CD14-positive monocyte (primary cell): ENCODE measurements at regions not wholly inside any gene's neighbourhood (a gene's known extent, or its start where the extent isn't known, plus 50 kb on each side); places are given as distances from the start of the nearest gene placed in this dataset.

Experiments
- DNase-seq, 3 donors: peaks; one replicate each; pipeline ENCODE4 v3.0.0-alpha.2; 2011 to 2022
- H2AFZ ChIP-seq: 2 replicates; pipeline ENCODE4 v1.6.0; 2012; ENCODE audit warnings: mild to moderate bottlenecking, low read depth, low read length, inconsistent platforms; ENCODE audit not compliant: insufficient read depth, poor library complexity, severe bottlenecking
- H3K27ac ChIP-seq, 2 donors: 1 replicate in 1 of 2; 2 replicates in 1 of 2; pipeline ENCODE4 v1.5.1; 2012 to 2013; ENCODE audit warnings: low read length in 2 of 2, control low read depth in 1 of 2, inconsistent platforms in 1 of 2, low read depth in 1 of 2, mild to moderate bottlenecking in 1 of 2
- H3K27me3 ChIP-seq, 2 donors: one replicate each; pipeline versions ENCODE4 v1.6.0 to v1.6.1; 2011 to 2013; ENCODE audit warnings: low read length in 2 of 2; ENCODE audit not compliant: control insufficient read depth in 2 of 2, insufficient read depth in 2 of 2
- H3K36me3 ChIP-seq, 2 donors: replicated peaks in 1 of 2; 1 replicate in 1 of 2; 2 replicates in 1 of 2; pipeline versions ENCODE4 v1.5.1 to v1.6.1; 2012 to 2013; ENCODE audit warnings: low read length in 2 of 2, control low read depth in 1 of 2, inconsistent platforms in 1 of 2, mild to moderate bottlenecking in 1 of 2; ENCODE audit not compliant: insufficient read depth in 2 of 2, control insufficient read depth in 1 of 2
- H3K4me1 ChIP-seq, 2 donors: 1 replicate in 1 of 2; 2 replicates in 1 of 2; pipeline versions ENCODE4 v1.5.1 to v1.6.1; 2012 to 2013; ENCODE audit warnings: low read length in 2 of 2, control low read depth in 1 of 2, inconsistent platforms in 1 of 2, mild to moderate bottlenecking in 1 of 2, moderate library complexity in 1 of 2; ENCODE audit not compliant: insufficient read depth in 2 of 2, control insufficient read depth in 1 of 2
- H3K4me2 ChIP-seq: replicated peaks from 2 replicates; pipeline ENCODE3; 2012; ENCODE audit warnings: low read length, moderate library complexity, mild to moderate bottlenecking; ENCODE audit not compliant: poor library complexity, severe bottlenecking; ENCODE audit errors: extremely low read depth
- H3K4me3 ChIP-seq, 3 experiments: fragments of 200-600 bp in 1 of 3; sonication (generic) in 1 of 3; replicated peaks in 1 of 3; 1 replicate in 2 of 3; 2 replicates in 1 of 3; pipeline ENCODE4 v1.5.1; 2011 to 2013; ENCODE audit warnings: low read length in 3 of 3, mild to moderate bottlenecking in 3 of 3, control low read depth in 2 of 3, low read depth in 2 of 3, inconsistent platforms in 1 of 3, moderate library complexity in 1 of 3
- H3K79me2 ChIP-seq: 2 replicates; pipeline ENCODE4 v1.6.0; 2012; ENCODE audit warnings: mild to moderate bottlenecking, control low read depth, inconsistent platforms, low read length, moderate library complexity; ENCODE audit not compliant: insufficient read depth
- H3K9ac ChIP-seq: 2 replicates; pipeline ENCODE4 v1.6.0; 2017; ENCODE audit warnings: low read length, mild to moderate bottlenecking; ENCODE audit not compliant: insufficient read depth, poor library complexity, severe bottlenecking
- H3K9me3 ChIP-seq, 2 donors: replicated peaks in 1 of 2; 1 replicate in 1 of 2; 2 replicates in 1 of 2; pipeline versions ENCODE4 v1.5.1 to v1.6.1; 2012 to 2013; ENCODE audit warnings: low read length in 2 of 2, control low read depth in 1 of 2; ENCODE audit not compliant: control insufficient read depth in 1 of 2, insufficient read depth in 1 of 2
- H4K20me1 ChIP-seq: 2 replicates; pipeline ENCODE4 v1.6.0; 2012; ENCODE audit warnings: mild to moderate bottlenecking, low read length, control low read depth, moderate library complexity; ENCODE audit not compliant: insufficient read depth
- H3K27ac Mint-ChIP-seq, 7 donors: one replicate each; pipeline ENCODE4 v1.8.0; 2020; ENCODE audit warnings: mild to moderate bottlenecking in 7 of 7, mixed read lengths in 7 of 7, moderate library complexity in 6 of 7, inconsistent platforms in 2 of 7
- H3K27me3 Mint-ChIP-seq, 3 donors: one replicate each; pipeline ENCODE4 v1.8.0; 2021 to 2022; ENCODE audit warnings: low read depth in 3 of 3, mild to moderate bottlenecking in 3 of 3, mixed read lengths in 3 of 3, moderate library complexity in 3 of 3, inconsistent platforms in 1 of 3
- H3K36me3 Mint-ChIP-seq, 2 donors: one replicate each; pipeline ENCODE4 v1.8.0; 2020; ENCODE audit warnings: mixed read lengths in 2 of 2, inconsistent platforms in 1 of 2, mild to moderate bottlenecking in 1 of 2
- H3K4me1 Mint-ChIP-seq: one replicate; pipeline ENCODE4 v1.8.0; 2020; ENCODE audit warnings: mild to moderate bottlenecking, mixed read lengths
- H3K4me3 Mint-ChIP-seq, 2 donors: one replicate each; pipeline ENCODE4 v1.8.0; 2020; ENCODE audit warnings: mild to moderate bottlenecking in 2 of 2, mixed read lengths in 2 of 2, moderate library complexity in 1 of 2
- H3K9me3 Mint-ChIP-seq, 7 donors: one replicate each; pipeline ENCODE4 v1.8.0; 2020 to 2022; ENCODE audit warnings: mixed read lengths in 7 of 7, mild to moderate bottlenecking in 6 of 7, moderate library complexity in 6 of 7, inconsistent platforms in 2 of 7
- CTCF ChIP-seq: fragments of 200-600 bp; IDR thresholded peaks from one replicate; pipeline ENCODE4 v1.8.0; 2022; ENCODE audit warnings: antibody characterized with exemption, mild to moderate bottlenecking
- WGBS: methylation state at CpG from one replicate; pipeline ENCODE4 v1.1.5; 2013; ENCODE audit warnings: missing lambda C conversion rate; ENCODE audit not compliant: insufficient coverage; 5-methylcytosine and 5-hydroxymethylcytosine counted together
- intact Hi-C, 2 donors: fragments of 100-400 bp; cut with micrococcal nuclease; formaldehyde crosslinking; loops; one replicate each; pipeline versions ENCODE4 v1.15.0 to v1.15.1; 2023

GRCh38 chr5:111993242-111993641 is 236.2 kb upstream of the NREP start:
- no peak overlapping the region for H3K4me3 ChIP-seq
- no peak overlapping the region for H3K27ac ChIP-seq
- H2AFZ ChIP-seq, result no peak overlapping the region
- intact Hi-C loops, result no loop called here
- no peak overlapping the region for H3K27ac Mint-ChIP-seq
- H3K9ac ChIP-seq, result no peak overlapping the region
- DNase-seq, result no peak
- no peak overlapping the region for H3K4me2 ChIP-seq
- H3K36me3 Mint-ChIP-seq, result no peaks in the 10 kb centered on the region
- H3K4me3 Mint-ChIP-seq, result no peak overlapping the region
- H4K20me1 ChIP-seq, result no peaks in the 10 kb centered on the region
- no peak for TF ChIP-seq CTCF
- H3K27me3 Mint-ChIP-seq, result no peaks in the 10 kb centered on the region
- H3K4me1 ChIP-seq, result no peaks in the 10 kb centered on the region
- 83% methylated on average over 2 of the region's 2 CpGs for WGBS
- H3K9me3 Mint-ChIP-seq, result peaks cover 13 to 19% (median 16%) of the 10 kb centered on the region in 7 donors
- no peaks in the 10 kb centered on the region for H3K4me1 Mint-ChIP-seq
- no peaks in the 10 kb centered on the region for H3K79me2 ChIP-seq
- no peaks in the 10 kb centered on the region for H3K27me3 ChIP-seq
- H3K9me3 ChIP-seq, result no peaks in the 10 kb centered on the region
- no peaks in the 10 kb centered on the region for H3K36me3 ChIP-seq

DNA sequence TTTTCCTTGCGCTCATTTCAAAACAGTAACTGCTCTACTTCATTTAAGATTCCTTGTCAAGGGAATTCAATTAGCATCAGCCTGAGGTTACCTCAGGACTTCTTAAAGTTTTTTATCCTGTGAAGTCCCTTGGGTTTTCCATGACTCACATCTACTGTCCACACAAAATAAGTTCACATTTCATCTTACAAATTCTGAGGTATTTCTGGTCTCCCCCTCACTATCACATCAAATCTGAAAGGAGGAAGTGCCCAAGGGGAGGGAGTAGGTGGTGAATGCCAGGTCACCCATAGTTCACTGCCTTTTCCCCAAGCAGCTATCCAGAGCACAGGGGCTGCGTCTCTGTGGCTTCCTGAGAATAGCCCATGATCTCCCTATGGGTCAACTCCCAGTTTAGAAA is 227.1 kb upstream of the NREP start:
- Histone ChIP-seq H4K20me1 (no peaks in the 10 kb centered on the region), H2AFZ (no peak overlapping the region), H3K27ac (no peak overlapping the region), H3K4me1 (no peaks in the 10 kb centered on the region), H3K4me3 (no peak overlapping the region), H3K4me2 (no peak overlapping the region), H3K36me3 (no peaks in the 10 kb centered on the region), H3K27me3 (no peaks in the 10 kb centered on the region), H3K9ac (no peak overlapping the region), H3K79me2 (no peaks in the 10 kb centered on the region), H3K9me3 (no peaks in the 10 kb centered on the region)
- WGBS, result 83% methylated on average over 1 of the region's 2 CpGs
- Mint-ChIP-seq H3K27ac (no peak overlapping the region), H3K27me3 (no peaks in the 10 kb centered on the region), H3K9me3 (peaks cover 3 to 12% (median 7%) of the 10 kb centered on the region in 7 donors), H3K36me3 (no peaks in the 10 kb centered on the region), H3K4me3 (no peak overlapping the region), H3K4me1 (peaks cover 3% of the 10 kb centered on the region)
- DNase-seq, result peak in 1 of 3 donors; percentile 12
- intact Hi-C loops, result no loop called here
- TF ChIP-seq CTCF, result no peak
